ENCODE measurements at regions not wholly inside any gene's neighbourhood (a gene's known extent, or its start where the extent isn't known, plus 50 kb on each side); places are given as distances from the start of the nearest gene placed in this dataset.

GRCh38 chr7:101688995-101689907 lies 60.2 kb upstream of the MYL10 start:
- Histone ChIP-seq H4K20me1 (no peaks in the 10 kb centered on the region), H3K9me3 (replicated peaks in 1 of 11) (no peaks in the 10 kb centered on the region), H3K27me3 (no peaks in the 10 kb centered on the region), H3K4me3 (no peak overlapping the region), H3K9ac (peak overlapping the region in 9 of 11 experiments; percentile 65 to 85 (median 82); a peak in 9 of 22 replicates), H3K4me1 (peaks cover 38 to 73% (median 58%) of the 10 kb centered on the region in 10 experiments), H3K27ac (peak overlapping the region in 9 of 11 experiments; percentile 12 to 91 (median 86); a peak in 12 of 22 replicates), H3K4me2 (peak overlapping the region; percentile 75 to 96 (median 85); a peak in 21 of 22 replicates), H3K36me3 (no peaks in the 10 kb centered on the region)
- no peak for TF ChIP-seq Cebpa-rat (IDR thresholded peaks at IDR 0.05)

- H3K4me3 ChIP-seq = no peak overlapping the region
- H3K36me3 ChIP-seq = no peaks in the 10 kb centered on the region
- no peaks in the 10 kb centered on the region for H3K27me3 ChIP-seq
- peaks cover 41 to 66% (median 54%) of the 10 kb centered on the region in 10 experiments for H3K4me1 ChIP-seq
- peak overlapping the region in 9 of 11 experiments; percentile 16 to 48 (median 39); a peak in 15 of 22 replicates for H3K4me2 ChIP-seq
- peak overlapping the region in 3 of 11 experiments; percentile 8 to 34 (median 24); a peak in 2 of 22 replicates for H3K9ac ChIP-seq
- no peaks in the 10 kb centered on the region for H4K20me1 ChIP-seq
- no peak overlapping the region for H3K27ac ChIP-seq
- no peak for TF ChIP-seq Cebpa-rat (IDR thresholded peaks at IDR 0.05)
- no peaks in the 10 kb centered on the region for H3K9me3 ChIP-seq (replicated peaks in 1 of 11)
Measured at GRCh38 chr7:101690061-101690460, 61.0 kb upstream of the MYL10 start.

DNA sequence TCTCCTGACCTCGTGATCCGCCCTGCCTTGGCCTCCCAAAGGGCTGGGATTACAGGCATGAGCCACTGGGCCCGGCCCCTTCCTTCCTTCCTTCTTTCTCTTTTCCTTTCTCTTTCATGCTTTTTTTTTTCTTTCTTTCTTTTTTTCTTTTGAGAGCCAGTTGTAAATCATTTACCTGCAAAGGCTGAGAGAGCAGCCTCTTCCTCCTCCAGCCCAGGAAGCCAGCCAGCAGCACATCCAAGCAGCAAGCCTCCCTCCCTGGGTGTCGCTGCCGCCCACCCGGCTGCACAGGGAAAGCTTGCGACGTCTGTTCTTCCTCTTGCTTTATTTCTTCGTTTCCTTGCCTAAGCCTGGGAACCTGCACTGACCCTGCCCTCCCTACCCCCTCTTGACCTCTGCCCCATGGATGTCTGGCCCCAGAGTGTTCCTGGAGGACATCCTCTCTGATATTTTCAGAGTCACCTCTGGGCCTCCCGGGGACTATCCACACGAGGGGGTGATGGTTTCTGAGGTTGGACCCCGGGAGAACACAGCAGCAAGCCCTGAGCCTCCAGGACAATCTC lies 62.8 kb upstream of the MYL10 start:
- Histone ChIP-seq H3K36me3 (no peaks in the 10 kb centered on the region), H3K4me1 (peaks cover 41 to 66% (median 54%) of the 10 kb centered on the region in 10 experiments), H4K20me1 (no peaks in the 10 kb centered on the region), H3K27ac (peak overlapping the region in 8 of 11 experiments; percentile 33 to 65 (median 51); a peak in 12 of 22 replicates), H3K27me3 (no peaks in the 10 kb centered on the region), H3K9me3 (replicated peaks in 1 of 11) (no peaks in the 10 kb centered on the region), H3K4me2 (peak overlapping the region; percentile 61 to 80 (median 72)), H3K9ac (peak overlapping the region in 9 of 11 experiments; percentile 4 to 58 (median 34); a peak in 15 of 22 replicates), H3K4me3 (peak overlapping the region in 2 of 10 experiments; percentile 3 to 31; a peak in 2 of 20 replicates)
- TF ChIP-seq Cebpa-rat (IDR thresholded peaks at IDR 0.05) = no peak

DNA sequence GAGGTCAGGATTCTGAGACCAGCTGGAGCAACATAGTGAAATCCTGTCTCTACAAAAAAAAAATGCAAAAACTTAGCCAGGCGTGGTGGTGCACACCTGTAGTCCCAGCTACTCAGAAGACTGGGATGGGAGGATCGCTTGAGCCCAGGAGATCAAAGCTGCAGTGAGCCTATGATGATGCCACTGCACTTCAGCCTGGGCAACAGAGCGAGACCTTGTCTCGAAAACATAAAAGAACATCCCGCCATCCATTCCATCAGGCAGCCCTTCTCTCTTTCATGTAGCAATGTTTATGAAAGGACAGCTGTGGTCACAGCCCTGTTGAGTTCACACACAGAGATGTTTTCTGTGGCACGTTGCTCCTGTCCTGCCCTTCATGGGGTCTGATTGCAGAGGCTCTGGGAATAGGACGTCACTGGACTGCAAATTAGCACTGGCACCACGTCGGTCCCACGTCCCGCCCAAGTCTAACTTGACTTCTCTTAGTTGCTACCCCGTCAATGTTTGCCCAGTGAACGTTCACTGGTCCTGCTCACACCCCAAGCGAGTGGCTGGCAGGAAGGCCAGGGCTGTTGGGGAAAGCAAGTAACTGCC lies 64.5 kb upstream of the MYL10 start:
- Histone ChIP-seq H3K27ac (peak overlapping the region in 4 of 11 experiments; percentile 28 to 61 (median 46); a peak in 7 of 22 replicates), H3K4me3 (no peak overlapping the region), H3K4me2 (peak overlapping the region; percentile 4 to 76 (median 66); a peak in 21 of 22 replicates), H3K9ac (peak overlapping the region in 4 of 11 experiments; percentile 8 to 50 (median 38); a peak in 3 of 22 replicates), H3K4me1 (peaks cover 40 to 53% (median 48%) of the 10 kb centered on the region in 10 experiments), H3K9me3 (replicated peaks in 1 of 11) (no peaks in the 10 kb centered on the region), H4K20me1 (no peaks in the 10 kb centered on the region), H3K36me3 (no peaks in the 10 kb centered on the region), H3K27me3 (no peaks in the 10 kb centered on the region)
- peak in 2 of 11 experiments; percentile 46 to 59; a peak in 1 of 22 replicates for TF ChIP-seq Cebpa-rat (IDR thresholded peaks at IDR 0.05)

DNA sequence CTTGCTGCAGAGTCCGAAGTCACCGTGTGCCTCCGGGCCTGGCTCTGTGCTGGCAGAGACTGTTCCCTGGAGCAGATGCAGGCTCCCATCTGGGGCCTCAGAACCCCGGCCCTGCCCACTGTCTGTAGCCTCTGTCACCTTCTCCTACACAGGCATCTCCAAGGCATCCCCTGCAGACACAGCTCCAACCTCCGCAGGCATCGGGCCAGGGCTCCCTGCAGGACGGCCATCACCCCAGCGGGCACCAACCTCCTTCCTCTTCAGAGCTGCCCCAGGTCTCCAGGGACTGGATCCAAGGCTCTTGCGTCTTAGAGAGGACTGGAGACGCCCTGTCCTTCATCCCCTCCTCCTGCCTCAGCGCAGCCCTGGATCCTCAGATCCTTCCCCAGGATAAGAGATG lies 69.9 kb upstream of the MYL10 start:
- H3K4me3 ChIP-seq = no peak overlapping the region
- H3K27ac ChIP-seq = no peak overlapping the region
- H3K4me1 ChIP-seq = peaks cover 5 to 27% (median 21%) of the 10 kb centered on the region in 10 experiments; a peak in 19 of 20 replicates
- H3K27me3 ChIP-seq = no peaks in the 10 kb centered on the region
- no peaks in the 10 kb centered on the region for H3K9me3 ChIP-seq (replicated peaks in 1 of 11)
- no peaks in the 10 kb centered on the region for H4K20me1 ChIP-seq
- no peaks in the 10 kb centered on the region for H3K36me3 ChIP-seq
- no peak for TF ChIP-seq Cebpa-rat (IDR thresholded peaks at IDR 0.05)
- H3K9ac ChIP-seq = peak overlapping the region in 1 of 11 experiments; percentile 29; a peak in 1 of 22 replicates
- H3K4me2 ChIP-seq = peak overlapping the region in 8 of 11 experiments; percentile 2 to 48 (median 14); a peak in 7 of 22 replicates

DNA sequence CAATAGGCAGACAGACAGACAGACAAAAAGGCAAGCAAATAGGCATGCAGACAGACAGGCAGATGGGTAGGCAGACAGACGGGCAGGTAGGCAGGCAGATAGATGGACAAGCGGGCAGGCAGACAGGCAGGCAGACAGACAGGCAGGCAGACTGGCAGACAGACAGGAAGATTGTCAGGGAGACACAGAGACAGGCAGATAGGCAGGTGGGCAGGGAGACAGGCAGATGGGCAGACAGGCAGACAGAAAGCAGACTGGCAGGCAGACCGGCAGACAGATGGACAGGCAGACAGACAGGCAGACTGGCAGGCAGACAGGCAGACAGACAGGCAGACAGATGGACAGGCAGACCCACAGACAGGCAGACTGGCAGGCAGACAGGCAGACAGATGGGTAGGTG lies 70.3 kb upstream of the MYL10 start:
- H3K4me2 ChIP-seq = peak overlapping the region in 6 of 11 experiments; percentile 2 to 48 (median 16); a peak in 5 of 22 replicates
- peaks cover under 1 to 22% (median 17%) of the 10 kb centered on the region in 10 experiments; a peak in 16 of 20 replicates for H3K4me1 ChIP-seq
- H4K20me1 ChIP-seq = no peaks in the 10 kb centered on the region
- H3K27me3 ChIP-seq = no peaks in the 10 kb centered on the region
- H3K9ac ChIP-seq = 0 out of 22 replicates have a peak overlapping the region, but pooled peaks of 1 of the 11 experiments have one; percentile 29
- no peak overlapping the region for H3K4me3 ChIP-seq
- H3K27ac ChIP-seq = no peak overlapping the region
- H3K36me3 ChIP-seq = no peaks in the 10 kb centered on the region
- no peaks in the 10 kb centered on the region for H3K9me3 ChIP-seq (replicated peaks in 1 of 11)
- TF ChIP-seq Cebpa-rat (IDR thresholded peaks at IDR 0.05) = no peak

DNA sequence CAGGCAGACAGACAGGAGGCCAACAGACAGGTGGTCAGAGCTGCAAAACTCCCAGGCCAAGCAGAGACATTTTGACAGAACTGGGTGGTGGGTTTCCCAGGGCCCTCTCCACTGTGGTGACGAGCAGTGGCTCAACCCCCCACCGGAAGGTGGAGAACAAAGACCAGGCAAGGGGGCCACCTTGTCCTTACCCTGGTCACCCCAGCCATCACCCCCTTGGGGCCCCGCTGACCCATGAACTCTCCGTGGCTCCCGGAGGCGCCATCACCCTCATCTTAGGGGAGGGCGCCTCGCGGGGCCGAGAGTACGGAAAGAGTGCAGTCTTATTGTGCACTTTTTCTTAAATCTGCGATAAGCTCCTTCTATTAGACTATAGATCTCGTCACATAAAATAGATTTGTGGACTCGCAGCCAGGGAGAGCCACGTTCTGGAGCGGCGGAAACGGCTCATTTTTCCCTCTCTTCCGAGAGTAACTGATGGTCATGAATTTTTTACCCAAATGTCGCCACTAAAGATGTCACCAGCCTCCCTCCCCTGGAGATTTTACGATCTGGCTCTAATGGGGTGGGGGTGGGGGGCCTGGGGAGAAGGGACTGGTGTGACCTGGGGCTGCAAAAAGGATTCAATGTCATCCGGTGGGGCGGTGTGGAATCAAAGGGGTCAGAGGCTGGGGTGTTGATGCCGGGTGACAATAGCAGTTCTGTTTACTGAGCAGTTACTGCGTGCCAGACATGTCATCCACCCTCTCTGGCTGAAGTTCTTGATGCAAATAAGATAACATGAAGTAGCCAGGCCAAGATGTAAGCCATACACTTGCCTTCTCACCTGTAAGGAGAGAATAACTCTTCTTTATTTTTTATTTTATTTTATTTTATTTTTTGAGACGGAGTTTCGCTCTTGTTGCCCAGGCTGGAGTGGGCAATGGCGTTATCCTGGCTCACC lies 71.1 kb upstream of the MYL10 start:
- H3K9me3 ChIP-seq (replicated peaks in 1 of 11) = no peaks in the 10 kb centered on the region
- H3K36me3 ChIP-seq = no peaks in the 10 kb centered on the region
- no peaks in the 10 kb centered on the region for H4K20me1 ChIP-seq
- H3K9ac ChIP-seq = no peak overlapping the region
- no peak overlapping the region for H3K4me2 ChIP-seq
- H3K4me3 ChIP-seq = no peak overlapping the region
- no peak for TF ChIP-seq Cebpa-rat (IDR thresholded peaks at IDR 0.05)
- no peaks in the 10 kb centered on the region for H3K27me3 ChIP-seq
- no peak overlapping the region for H3K27ac ChIP-seq
- peaks cover 2 to 22% (median 17%) of the 10 kb centered on the region in 10 experiments; a peak in 16 of 20 replicates for H3K4me1 ChIP-seq
